ENCODE measurements at regions not wholly inside any gene's neighbourhood (a gene's known extent, or its start where the extent isn't known, plus 50 kb on each side); places are given as distances from the start of the nearest gene placed in this dataset.

GRCh38 chr10:2230478-2230877 is 493.2 kb upstream of the ADARB2 start:
- Mint-ChIP-seq H3K27me3 (peaks cover 5% of the 10 kb centered on the region), H3K27ac (no peak overlapping the region), H3K4me3 (no peak overlapping the region), H3K36me3 (ENCODE audit: low read depth) (no peaks in the 10 kb centered on the region), H3K9me3 (no peaks in the 10 kb centered on the region), H3K4me1 (ENCODE audit: low read depth) (no peaks in the 10 kb centered on the region)
- DNase-seq = no peak
- Histone ChIP-seq H3K4me3 (ENCODE audit: low read length) (no peak overlapping the region), H3K4me1 (ENCODE audit: insufficient read depth, low read length) (no peaks in the 10 kb centered on the region), H3K36me3 (ENCODE audit: insufficient read depth, low read length) (no peaks in the 10 kb centered on the region), H3K27ac (ENCODE audit: low read depth in 1 of 2, low read length in 2 of 2) (no peak overlapping the region), H3K9me3 (ENCODE audit: control insufficient read depth in 1 of 2, insufficient read depth in 1 of 2, low read length in 2 of 2) (peaks cover 0 to 3% of the 10 kb centered on the region in 2 experiments), H3K27me3 (ENCODE audit: control insufficient read depth in 1 of 2, insufficient read depth in 2 of 2, low read length in 2 of 2) (no peaks in the 10 kb centered on the region)
- intact Hi-C loops (cut with DNase I, micrococcal nuclease) = no loop called here
- CTCF ChIA-PET = no interaction called here
- ATAC-seq (ENCODE audit: poor library complexity) = no peak
- TF ChIP-seq CTCF (IDR thresholded peaks at IDR 0.05) = no peak
- POLR2A ChIA-PET = no interaction called here

GRCh38 chr10:2228320-2228901 is 491.1 kb upstream of the ADARB2 start:
- intact Hi-C loops (cut with DNase I, micrococcal nuclease) = no loop called here
- Histone ChIP-seq H3K9me3 (ENCODE audit: control insufficient read depth in 1 of 2, insufficient read depth in 1 of 2, low read length in 2 of 2) (peaks cover 0 to 8% of the 10 kb centered on the region in 2 experiments), H3K27ac (ENCODE audit: low read depth in 1 of 2, low read length in 2 of 2) (no peak overlapping the region), H3K4me3 (ENCODE audit: low read length) (no peak overlapping the region), H3K27me3 (ENCODE audit: control insufficient read depth in 1 of 2, insufficient read depth in 2 of 2, low read length in 2 of 2) (no peaks in the 10 kb centered on the region), H3K36me3 (ENCODE audit: insufficient read depth, low read length) (no peaks in the 10 kb centered on the region), H3K4me1 (ENCODE audit: insufficient read depth, low read length) (no peaks in the 10 kb centered on the region)
- H3K27ac Mint-ChIP-seq = no peak overlapping the region
- DNase-seq (no peak), ATAC-seq (ENCODE audit: poor library complexity) (no peak)
- H3K27me3 Mint-ChIP-seq = peaks cover 5% of the 10 kb centered on the region
- no peaks in the 10 kb centered on the region for H3K36me3 Mint-ChIP-seq (ENCODE audit: low read depth)
- POLR2A ChIA-PET = no interaction called here
- CTCF ChIA-PET = no interaction called here
- no peaks in the 10 kb centered on the region for H3K9me3 Mint-ChIP-seq
- TF ChIP-seq CTCF (IDR thresholded peaks at IDR 0.05) = no peak
- no peaks in the 10 kb centered on the region for H3K4me1 Mint-ChIP-seq (ENCODE audit: low read depth)
- H3K4me3 Mint-ChIP-seq = no peak overlapping the region

GRCh38 chr10:2225609-2226008 is 488.3 kb upstream of the ADARB2 start:
- Mint-ChIP-seq H3K36me3 (ENCODE audit: low read depth) (no peaks in the 10 kb centered on the region), H3K4me3 (no peak overlapping the region), H3K4me1 (ENCODE audit: low read depth) (no peaks in the 10 kb centered on the region), H3K27me3 (peaks cover 2% of the 10 kb centered on the region), H3K27ac (no peak overlapping the region), H3K9me3 (no peaks in the 10 kb centered on the region)
- ChIA-PET CTCF (no interaction called here), POLR2A (no interaction called here)
- no peak for DNase-seq
- TF ChIP-seq CTCF (IDR thresholded peaks at IDR 0.05) = no peak
- Histone ChIP-seq H3K36me3 (ENCODE audit: insufficient read depth, low read length) (no peaks in the 10 kb centered on the region), H3K4me3 (ENCODE audit: low read length) (no peak overlapping the region), H3K4me1 (ENCODE audit: insufficient read depth, low read length) (no peaks in the 10 kb centered on the region), H3K27me3 (ENCODE audit: control insufficient read depth in 1 of 2, insufficient read depth in 2 of 2, low read length in 2 of 2) (no peaks in the 10 kb centered on the region), H3K27ac (ENCODE audit: low read depth in 1 of 2, low read length in 2 of 2) (no peak overlapping the region), H3K9me3 (ENCODE audit: control insufficient read depth in 1 of 2, insufficient read depth in 1 of 2, low read length in 2 of 2) (peaks cover 0 to 8% of the 10 kb centered on the region in 2 experiments)
- ATAC-seq (ENCODE audit: poor library complexity) = no peak
- intact Hi-C loops (cut with DNase I, micrococcal nuclease) = no loop called here
